ENCODE measurements at regions not wholly inside any gene's neighbourhood (a gene's known extent, or its start where the extent isn't known, plus 50 kb on each side); places are given as distances from the start of the nearest gene placed in this dataset.

DNA sequence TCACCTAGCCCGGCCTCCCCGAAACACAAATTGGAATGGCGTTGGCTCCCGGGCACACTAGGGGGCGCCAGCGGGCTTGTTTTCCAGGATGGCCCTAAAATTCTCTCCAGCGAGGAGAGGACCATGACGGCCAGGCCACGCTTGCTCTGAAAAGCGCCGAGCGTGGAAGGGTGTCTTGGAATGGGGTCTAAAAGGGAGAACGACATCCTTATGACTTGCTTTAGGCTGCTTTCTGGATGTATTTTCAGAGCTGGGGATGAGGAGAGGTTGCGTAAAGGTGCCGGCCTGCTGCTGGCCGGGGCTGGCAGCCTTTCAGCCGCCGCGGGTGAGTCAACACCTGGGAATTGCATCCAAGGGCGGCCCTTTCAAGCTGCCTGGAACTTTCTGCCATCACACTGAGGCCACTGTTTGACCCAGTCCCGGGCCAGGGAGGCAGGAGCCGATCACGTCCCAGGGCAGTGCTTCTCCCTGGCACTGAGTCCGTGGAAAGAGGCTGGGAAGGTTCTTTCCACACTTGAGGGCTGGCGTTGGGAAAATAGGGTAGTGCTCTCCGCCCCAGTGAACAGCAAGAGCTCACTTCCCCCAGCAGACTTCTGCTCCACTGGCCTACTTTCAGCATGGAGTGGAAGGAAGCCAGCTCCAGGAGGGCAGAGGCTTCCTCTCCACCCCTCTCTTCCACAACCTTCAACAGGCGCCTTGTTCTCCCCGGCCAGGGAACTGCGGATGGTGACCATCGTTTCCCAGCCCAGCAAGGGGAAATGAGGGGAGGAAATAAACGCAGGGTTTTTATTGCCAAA, 216.2 kb downstream of the TTC8 start:
- Histone ChIP-seq H3K23ac (ENCODE audit: low read depth, low read length, poor library complexity) (no peak overlapping the region), H4K8ac (ENCODE audit: low read depth, low read length) (no peak overlapping the region), H3K4me1 (ENCODE audit: control insufficient read depth in 2 of 2, insufficient read depth in 1 of 2, low read depth in 1 of 2, low read length in 2 of 2) (peaks cover 0 to 4% of the 10 kb centered on the region in 2 donors), H3K14ac (ENCODE audit: low read length) (peak overlapping the region; percentile 47), H2BK120ac (ENCODE audit: low read depth, low read length) (peak overlapping the region; percentile 30), H3K4ac (ENCODE audit: low read length) (no peak overlapping the region), H3K27ac (replicated peaks; ENCODE audit: low read length) (no peak overlapping the region), H3K27me3 (ENCODE audit: control insufficient read depth in 3 of 3, insufficient read depth in 3 of 3, low read depth in 1 of 3, low read length in 3 of 3) (no peaks in the 10 kb centered on the region), H3K9ac (ENCODE audit: low read depth, low read length, poor library complexity) (no peak overlapping the region), H2AK5ac (ENCODE audit: low read depth, low read length) (no peak overlapping the region), H3K18ac (ENCODE audit: low read length) (peak overlapping the region; percentile 90), H3K4me2 (ENCODE audit: insufficient read depth, low read length, poor library complexity, severe bottlenecking) (peak overlapping the region; percentile 56), H2BK12ac (ENCODE audit: low read length) (peak overlapping the region; percentile 93), H2BK15ac (ENCODE audit: low read length) (peak overlapping the region; percentile 93), H3K9me3 (replicated peaks in 1 of 2; ENCODE audit: control insufficient read depth in 2 of 2, insufficient read depth in 1 of 2, low read depth in 1 of 2, low read length in 2 of 2) (peaks cover 0 to 3% of the 10 kb centered on the region in 2 donors), H3K4me3 (ENCODE audit: low read length in 2 of 2) (no peak overlapping the region), H3K79me1 (ENCODE audit: low read depth, low read length) (no peaks in the 10 kb centered on the region), H2AFZ (ENCODE audit: low read length) (peak overlapping the region; percentile 90), H2BK5ac (ENCODE audit: low read length) (peak overlapping the region; percentile 39), H4K91ac (ENCODE audit: low read depth, low read length, poor library complexity) (no peak overlapping the region), H3K36me3 (replicated peaks in 1 of 2; ENCODE audit: control insufficient read depth in 2 of 2, insufficient read depth in 2 of 2, low read length in 2 of 2) (no peaks in the 10 kb centered on the region)
- WGBS, 2 donors (ENCODE audit: extremely low coverage in 2 of 2, insufficient read length in 2 of 2, insufficient replicate concordance in 1 of 2) = no CpG with 5 or more reads among the region's 31 CpGs
- peak; percentile 78 for DNase-seq (ENCODE audit: low spot score)

- Histone ChIP-seq H2BK12ac (ENCODE audit: low read length) (no peak overlapping the region), H3K14ac (ENCODE audit: low read length) (no peak overlapping the region), H3K4me1 (ENCODE audit: control insufficient read depth in 2 of 2, insufficient read depth in 1 of 2, low read depth in 1 of 2, low read length in 2 of 2) (peaks cover 0 to 4% of the 10 kb centered on the region in 2 donors), H3K4me2 (ENCODE audit: insufficient read depth, low read length, poor library complexity, severe bottlenecking) (no peak overlapping the region), H2AK5ac (ENCODE audit: low read depth, low read length) (no peak overlapping the region), H3K27me3 (ENCODE audit: control insufficient read depth in 3 of 3, insufficient read depth in 3 of 3, low read depth in 1 of 3, low read length in 3 of 3) (no peaks in the 10 kb centered on the region), H2BK120ac (ENCODE audit: low read depth, low read length) (peak overlapping the region; percentile 30), H3K79me1 (ENCODE audit: low read depth, low read length) (no peaks in the 10 kb centered on the region), H3K4ac (ENCODE audit: low read length) (no peak overlapping the region), H4K91ac (ENCODE audit: low read depth, low read length, poor library complexity) (no peak overlapping the region), H3K9ac (ENCODE audit: low read depth, low read length, poor library complexity) (no peak overlapping the region), H2BK5ac (ENCODE audit: low read length) (peak overlapping the region; percentile 39), H3K9me3 (replicated peaks in 1 of 2; ENCODE audit: control insufficient read depth in 2 of 2, insufficient read depth in 1 of 2, low read depth in 1 of 2, low read length in 2 of 2) (peaks cover 0 to 3% of the 10 kb centered on the region in 2 donors), H2BK15ac (ENCODE audit: low read length) (no peak overlapping the region), H3K23ac (ENCODE audit: low read depth, low read length, poor library complexity) (no peak overlapping the region), H3K18ac (ENCODE audit: low read length) (no peak overlapping the region), H4K8ac (ENCODE audit: low read depth, low read length) (no peak overlapping the region), H3K36me3 (replicated peaks in 1 of 2; ENCODE audit: control insufficient read depth in 2 of 2, insufficient read depth in 2 of 2, low read length in 2 of 2) (no peaks in the 10 kb centered on the region), H3K4me3 (ENCODE audit: low read length in 2 of 2) (no peak overlapping the region), H2AFZ (ENCODE audit: low read length) (peak overlapping the region; percentile 90), H3K27ac (replicated peaks; ENCODE audit: low read length) (no peak overlapping the region)
- no CpG with 5 or more reads among the region's 8 CpGs for WGBS, 2 donors (ENCODE audit: extremely low coverage in 2 of 2, insufficient read length in 2 of 2, insufficient replicate concordance in 1 of 2)
- no peak for DNase-seq (ENCODE audit: low spot score)
Observed at GRCh38 chr14:89041257-89041582, 216.8 kb downstream of the TTC8 start.

GRCh38 chr14:89042021-89042420, 217.6 kb downstream of the TTC8 start:
- Histone ChIP-seq H2BK120ac (ENCODE audit: low read depth, low read length) (no peak overlapping the region), H3K27me3 (ENCODE audit: control insufficient read depth in 3 of 3, insufficient read depth in 3 of 3, low read depth in 1 of 3, low read length in 3 of 3) (no peaks in the 10 kb centered on the region), H2BK15ac (ENCODE audit: low read length) (no peak overlapping the region), H3K4me2 (ENCODE audit: insufficient read depth, low read length, poor library complexity, severe bottlenecking) (no peak overlapping the region), H2AK5ac (ENCODE audit: low read depth, low read length) (no peak overlapping the region), H3K4me3 (ENCODE audit: low read length in 2 of 2) (peak overlapping the region in 1 of 2 donors; percentile 13), H4K8ac (ENCODE audit: low read depth, low read length) (no peak overlapping the region), H2AFZ (ENCODE audit: low read length) (no peak overlapping the region), H3K4me1 (ENCODE audit: control insufficient read depth in 2 of 2, insufficient read depth in 1 of 2, low read depth in 1 of 2, low read length in 2 of 2) (peaks cover 0 to 4% of the 10 kb centered on the region in 2 donors), H3K18ac (ENCODE audit: low read length) (no peak overlapping the region), H3K27ac (replicated peaks; ENCODE audit: low read length) (no peak overlapping the region), H2BK12ac (ENCODE audit: low read length) (no peak overlapping the region), H3K9ac (ENCODE audit: low read depth, low read length, poor library complexity) (no peak overlapping the region), H3K36me3 (replicated peaks in 1 of 2; ENCODE audit: control insufficient read depth in 2 of 2, insufficient read depth in 2 of 2, low read length in 2 of 2) (no peaks in the 10 kb centered on the region), H3K23ac (ENCODE audit: low read depth, low read length, poor library complexity) (no peak overlapping the region), H3K4ac (ENCODE audit: low read length) (no peak overlapping the region), H3K9me3 (replicated peaks in 1 of 2; ENCODE audit: control insufficient read depth in 2 of 2, insufficient read depth in 1 of 2, low read depth in 1 of 2, low read length in 2 of 2) (peaks cover 0 to 3% of the 10 kb centered on the region in 2 donors), H3K14ac (ENCODE audit: low read length) (no peak overlapping the region), H4K91ac (ENCODE audit: low read depth, low read length, poor library complexity) (no peak overlapping the region), H2BK5ac (ENCODE audit: low read length) (no peak overlapping the region), H3K79me1 (ENCODE audit: low read depth, low read length) (no peaks in the 10 kb centered on the region)
- no peak for DNase-seq (ENCODE audit: low spot score)
- WGBS, 2 donors (ENCODE audit: extremely low coverage in 2 of 2, insufficient read length in 2 of 2, insufficient replicate concordance in 1 of 2) = no CpG with 5 or more reads among the region's 1 CpG

GRCh38 chr14:89053303-89053702, 228.9 kb downstream of the TTC8 start:
- no peak overlapping the region for H2BK5ac ChIP-seq (ENCODE audit: low read length)
- no peak overlapping the region for H3K18ac ChIP-seq (ENCODE audit: low read length)
- no peak overlapping the region for H3K23ac ChIP-seq (ENCODE audit: low read depth, low read length, poor library complexity)
- no peak overlapping the region for H3K4me3 ChIP-seq (ENCODE audit: low read length in 2 of 2)
- H3K4ac ChIP-seq (ENCODE audit: low read length) = no peak overlapping the region
- H3K9ac ChIP-seq (ENCODE audit: low read depth, low read length, poor library complexity) = no peak overlapping the region
- WGBS, 2 donors (ENCODE audit: extremely low coverage in 2 of 2, insufficient read length in 2 of 2, insufficient replicate concordance in 1 of 2) = no CpG with 5 or more reads among the region's 5 CpGs
- DNase-seq (ENCODE audit: low spot score) = no peak
- no peak overlapping the region for H2AFZ ChIP-seq (ENCODE audit: low read length)
- peaks cover 0 to 2% (median 0%) of the 10 kb centered on the region in 3 experiments for H3K27me3 ChIP-seq (ENCODE audit: control insufficient read depth in 3 of 3, insufficient read depth in 3 of 3, low read depth in 1 of 3, low read length in 3 of 3)
- H2BK15ac ChIP-seq (ENCODE audit: low read length) = no peak overlapping the region
- H3K4me2 ChIP-seq (ENCODE audit: insufficient read depth, low read length, poor library complexity, severe bottlenecking) = no peak overlapping the region
- no peak overlapping the region for H4K91ac ChIP-seq (ENCODE audit: low read depth, low read length, poor library complexity)
- H3K9me3 ChIP-seq (replicated peaks in 1 of 2; ENCODE audit: control insufficient read depth in 2 of 2, insufficient read depth in 1 of 2, low read depth in 1 of 2, low read length in 2 of 2) = peaks cover 0 to 2% of the 10 kb centered on the region in 2 donors
- H2BK12ac ChIP-seq (ENCODE audit: low read length) = no peak overlapping the region
- H2AK5ac ChIP-seq (ENCODE audit: low read depth, low read length) = no peak overlapping the region
- H3K27ac ChIP-seq (replicated peaks; ENCODE audit: low read length) = no peak overlapping the region
- H2BK120ac ChIP-seq (ENCODE audit: low read depth, low read length) = no peak overlapping the region
- H4K8ac ChIP-seq (ENCODE audit: low read depth, low read length) = no peak overlapping the region
- no peaks in the 10 kb centered on the region for H3K79me1 ChIP-seq (ENCODE audit: low read depth, low read length)
- H3K36me3 ChIP-seq (replicated peaks in 1 of 2; ENCODE audit: control insufficient read depth in 2 of 2, insufficient read depth in 2 of 2, low read length in 2 of 2) = no peaks in the 10 kb centered on the region
- no peaks in the 10 kb centered on the region for H3K4me1 ChIP-seq (ENCODE audit: control insufficient read depth in 2 of 2, insufficient read depth in 1 of 2, low read depth in 1 of 2, low read length in 2 of 2)
- H3K14ac ChIP-seq (ENCODE audit: low read length) = no peak overlapping the region

All from neuronal stem cell (in vitro differentiated cells).